Activated CD4-positive, alpha-beta T cell treated with anti-CD3 and anti-CD28 coated beads, Interleukin-2, Interleukin-6, amounts not matched to agents 100 ng/mL and 50 ng/mL, durations not matched to agents 16 hours and 8 hours (primary cell): ENCODE measurements at regions not wholly inside any gene's neighbourhood (a gene's known extent, or its start where the extent isn't known, plus 50 kb on each side); places are given as distances from the start of the nearest gene placed in this dataset.
"Not testable (repeated sequence)": the region's sequence is repeated elsewhere in the genome, so short reads cannot be mapped to it uniquely, and the experiment has no call there.

Experiments used
- DNase-seq: peaks from one replicate; pipeline ENCODE4 v3.0.0-alpha.2; 2020

DNA sequence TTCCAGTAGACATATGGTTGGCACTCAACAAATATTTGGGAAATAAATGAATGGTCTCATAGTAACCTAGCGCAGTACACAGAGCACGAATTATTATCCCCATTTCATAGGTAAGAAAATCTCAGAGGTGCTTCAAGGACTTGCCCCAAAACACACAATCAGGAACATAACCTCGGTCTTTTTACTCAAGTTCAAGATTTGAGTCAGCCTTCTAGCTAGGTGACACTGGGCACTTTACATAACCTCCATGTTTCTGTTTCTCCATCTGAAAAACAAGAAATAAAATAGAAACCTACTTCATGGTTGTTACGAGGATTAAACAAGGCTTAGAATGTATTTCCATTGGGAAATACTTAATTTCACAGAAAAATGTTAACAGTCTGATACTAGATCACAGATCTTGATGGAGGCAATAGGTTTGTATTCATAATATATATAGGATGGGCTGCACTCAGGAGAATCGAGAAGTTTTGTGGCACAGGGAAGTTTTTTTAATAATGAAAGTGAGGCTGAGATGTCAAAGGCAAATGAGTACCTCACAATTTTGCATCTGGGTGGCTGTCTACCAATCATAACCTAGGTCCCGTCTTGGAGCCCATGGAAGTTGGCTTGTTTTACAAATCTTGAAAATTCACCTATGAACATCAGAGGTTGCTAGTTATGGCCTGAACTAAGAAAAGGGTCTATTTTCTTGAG is 147.4 kb upstream of the ZC3H12C start:
- DNase-seq = no peak

- DNase-seq = peak; percentile 82
Observed at GRCh38 chr11:109946322-109946846, 146.8 kb upstream of the ZC3H12C start.

GRCh38 chr11:109954534-109954933 is 138.7 kb upstream of the ZC3H12C start:
- DNase-seq = no peak

GRCh38 chr11:109956124-109956793 is 136.9 kb upstream of the ZC3H12C start:
- no peak for DNase-seq

DNA sequence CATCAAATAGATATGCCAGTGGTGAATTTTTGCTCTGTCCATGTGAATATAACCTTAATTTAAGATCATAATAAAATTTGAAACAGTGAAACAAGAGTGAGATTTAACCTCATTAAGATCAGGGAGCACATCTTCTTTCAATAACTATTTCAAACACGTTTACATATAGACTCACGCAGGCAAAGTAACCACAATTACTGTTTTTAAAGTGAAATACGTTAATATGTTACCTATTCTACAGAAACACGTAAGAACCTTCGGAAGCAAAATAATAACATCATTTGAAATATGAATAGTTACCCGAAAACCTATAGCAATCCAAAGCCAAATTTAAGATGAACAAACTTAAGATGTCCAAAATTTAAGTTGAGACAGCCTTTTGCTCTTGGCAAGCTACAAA is 136.2 kb upstream of the ZC3H12C start:
- no peak for DNase-seq

DNA sequence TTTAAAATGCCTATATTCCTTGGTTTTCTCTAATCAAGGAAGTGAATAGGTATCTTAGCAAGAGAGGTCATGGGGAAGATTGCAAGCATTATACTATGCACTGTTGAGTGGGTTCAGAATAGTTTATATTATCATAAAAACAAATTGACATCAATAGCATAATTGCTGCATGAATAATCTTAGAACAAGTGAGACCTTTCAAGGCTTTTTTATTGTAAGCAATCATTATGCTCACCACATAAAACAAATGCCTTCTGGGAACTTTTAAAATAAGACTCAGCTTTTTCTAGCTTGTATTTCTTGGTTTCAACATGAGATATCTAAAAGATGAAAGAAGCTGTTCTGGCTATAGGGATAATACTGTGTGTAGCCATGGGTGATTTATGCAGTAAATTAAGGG is 135.6 kb upstream of the ZC3H12C start:
- DNase-seq = no peak

GRCh38 chr11:109958131-109958820 is 134.9 kb upstream of the ZC3H12C start:
- no peak for DNase-seq

- DNase-seq = no peak
Observed at GRCh38 chr11:109958821-109959166, 134.4 kb upstream of the ZC3H12C start.

DNA sequence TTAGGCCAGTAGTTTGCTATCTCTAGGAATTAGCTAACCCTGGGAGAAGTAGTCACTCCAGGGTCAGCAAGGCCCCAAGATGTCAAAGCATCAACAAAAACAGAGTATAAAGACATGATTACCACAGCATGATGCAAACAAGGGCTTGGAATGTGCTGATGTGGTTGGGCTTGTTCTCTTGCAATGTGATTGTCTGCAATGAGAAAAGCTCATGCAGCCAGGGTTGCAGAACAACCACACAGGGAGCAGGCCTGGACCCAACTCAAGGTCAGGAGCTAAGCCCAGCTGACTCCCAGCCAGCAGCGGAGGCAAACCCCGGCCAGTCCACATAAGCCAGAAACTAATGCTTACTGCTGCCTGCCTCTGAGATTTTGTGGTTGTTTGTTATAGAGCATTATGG is 132.4 kb upstream of the ZC3H12C start:
- no peak for DNase-seq

- no peak for DNase-seq
Observed at GRCh38 chr11:109961261-109961660, 131.9 kb upstream of the ZC3H12C start.

- DNase-seq = no peak
Observed at GRCh38 chr11:109963101-109963500, 130.1 kb upstream of the ZC3H12C start.

DNA sequence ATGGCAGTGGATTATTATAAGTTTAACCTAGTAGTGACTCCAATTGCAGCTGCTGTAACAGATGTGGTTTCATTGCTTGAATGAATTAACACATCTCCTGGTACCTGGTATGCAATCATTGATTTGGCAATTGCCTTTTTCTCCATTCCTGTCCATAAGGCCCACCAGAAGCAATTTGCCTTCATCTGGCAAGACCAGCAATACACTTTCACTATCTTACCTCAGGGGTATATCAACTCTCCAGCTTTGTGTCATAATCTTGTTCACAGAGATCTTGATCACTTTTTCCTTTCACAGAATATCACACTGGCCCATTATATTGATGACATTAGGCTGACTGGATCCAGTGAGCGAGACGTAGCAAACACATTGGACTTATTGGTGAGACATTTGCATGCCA is 128.7 kb upstream of the ZC3H12C start:
- no peak for DNase-seq

- DNase-seq = not testable (repeated sequence)
Observed at GRCh38 chr11:109965445-109965844, 127.7 kb upstream of the ZC3H12C start.

GRCh38 chr11:109965926-109966325 is 127.3 kb upstream of the ZC3H12C start:
- DNase-seq = not testable (repeated sequence)

DNA sequence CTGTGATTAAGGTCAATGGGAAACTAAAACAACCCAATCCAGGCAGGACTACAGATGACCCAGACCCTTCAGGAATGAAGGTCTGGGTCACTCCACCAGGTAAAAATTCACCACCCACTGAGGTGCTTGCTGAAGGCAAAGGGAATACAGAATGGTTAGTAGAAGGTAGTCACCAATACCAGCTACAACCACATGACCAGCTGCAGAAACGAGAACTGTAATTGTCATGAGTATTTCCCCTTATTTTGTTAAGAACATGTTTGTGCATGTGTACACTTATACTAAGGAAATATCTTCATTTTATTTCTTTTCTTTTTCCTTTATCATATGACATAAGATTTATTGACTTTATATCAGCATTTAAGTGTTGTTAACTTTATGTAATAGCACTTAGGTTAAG is 126.1 kb upstream of the ZC3H12C start:
- DNase-seq = not testable (repeated sequence)

- no peak for DNase-seq
Observed at GRCh38 chr11:109968299-109968698, 124.9 kb upstream of the ZC3H12C start.

DNA sequence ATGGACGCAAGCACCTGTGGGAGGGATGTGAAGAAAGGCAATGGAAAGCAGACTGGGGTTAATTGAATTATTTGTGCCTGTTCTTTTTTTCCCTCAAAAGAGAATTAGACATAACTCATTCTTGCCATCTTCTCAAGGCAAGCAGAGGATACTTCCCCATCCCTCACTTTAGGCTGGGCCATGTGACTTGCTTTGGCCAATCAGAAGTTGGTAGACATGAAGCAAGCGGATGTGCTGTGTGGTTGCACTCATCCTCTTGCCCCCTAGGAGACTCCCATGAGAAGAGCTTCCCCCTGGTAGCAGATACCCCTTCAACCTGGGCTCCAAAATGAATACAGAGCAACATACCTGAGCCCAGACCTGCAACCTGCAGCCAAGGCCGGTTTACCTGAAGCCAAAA is 124.4 kb upstream of the ZC3H12C start:
- DNase-seq = no peak

GRCh38 chr11:109970516-109971183 is 122.5 kb upstream of the ZC3H12C start:
- peak; percentile 14 for DNase-seq

- no peak for DNase-seq
Observed at GRCh38 chr11:109971184-109971523, 122.0 kb upstream of the ZC3H12C start.

GRCh38 chr11:109972181-109972715 is 120.9 kb upstream of the ZC3H12C start:
- DNase-seq = no peak

GRCh38 chr11:109972939-109973338 is 120.3 kb upstream of the ZC3H12C start:
- no peak for DNase-seq

- no peak for DNase-seq
Observed at GRCh38 chr11:109973486-109973885, 119.7 kb upstream of the ZC3H12C start.

- no peak for DNase-seq
Observed at GRCh38 chr11:109974523-109974922, 118.7 kb upstream of the ZC3H12C start.
